Medulla oblongata (tissue), 1 donor: ENCODE measurements at regions not wholly inside any gene's neighbourhood (a gene's known extent, or its start where the extent isn't known, plus 50 kb on each side); places are given as distances from the start of the nearest gene placed in this dataset.
A peak's percentile ranks its signal among the peaks of the same experiment; 100 is the strongest.
"Not testable (repeated sequence)": the region's sequence is repeated elsewhere in the genome, so short reads cannot be mapped to it uniquely, and the experiment has no call there.

Source experiments
- DNase-seq: peaks from one replicate; pipeline ENCODE4 v3.0.0-alpha.2; 2015; ENCODE audit errors: extremely low spot score

DNA sequence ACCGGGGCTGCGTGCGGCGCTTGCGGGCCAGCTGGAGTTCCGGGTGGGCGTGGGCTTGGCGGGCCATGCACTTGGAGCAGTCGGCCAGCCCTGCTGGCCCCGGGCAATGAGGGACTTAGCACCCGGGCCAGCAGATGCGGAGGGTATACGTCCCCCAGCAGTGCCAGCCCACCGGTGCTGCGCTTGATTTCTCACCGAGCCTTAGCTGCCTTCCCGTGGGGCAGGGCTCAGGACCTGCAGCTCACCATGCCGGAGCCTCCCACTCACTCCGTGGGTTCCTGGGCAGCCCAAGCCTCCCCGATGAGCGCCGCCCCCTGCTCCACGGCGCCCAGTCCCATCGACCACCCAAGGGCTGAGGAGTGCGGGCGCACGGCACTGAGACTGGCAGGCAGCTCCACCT, 51.4 kb upstream of the INPP4B start:
- DNase-seq = not testable (repeated sequence)

DNA sequence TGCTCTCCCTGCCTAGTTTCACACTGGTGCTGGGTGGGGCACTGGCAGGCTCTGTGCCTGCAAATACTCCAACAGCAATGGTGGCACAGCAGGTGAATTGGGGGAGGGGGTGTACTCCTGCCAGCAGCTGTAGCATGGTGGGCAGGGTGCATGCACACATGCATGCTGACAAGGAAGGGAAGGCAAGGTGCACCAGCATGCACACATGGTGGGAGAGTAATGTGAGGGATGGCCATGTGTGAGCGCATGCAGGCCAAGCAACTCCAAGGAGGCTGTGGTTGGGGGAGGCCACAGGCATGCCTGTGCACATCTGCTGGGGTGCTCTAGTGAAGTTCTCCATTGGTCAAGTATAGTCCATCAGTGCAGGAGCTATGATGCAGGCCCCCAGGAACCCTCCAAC, 54.5 kb upstream of the INPP4B start:
- no peak for DNase-seq

DNA sequence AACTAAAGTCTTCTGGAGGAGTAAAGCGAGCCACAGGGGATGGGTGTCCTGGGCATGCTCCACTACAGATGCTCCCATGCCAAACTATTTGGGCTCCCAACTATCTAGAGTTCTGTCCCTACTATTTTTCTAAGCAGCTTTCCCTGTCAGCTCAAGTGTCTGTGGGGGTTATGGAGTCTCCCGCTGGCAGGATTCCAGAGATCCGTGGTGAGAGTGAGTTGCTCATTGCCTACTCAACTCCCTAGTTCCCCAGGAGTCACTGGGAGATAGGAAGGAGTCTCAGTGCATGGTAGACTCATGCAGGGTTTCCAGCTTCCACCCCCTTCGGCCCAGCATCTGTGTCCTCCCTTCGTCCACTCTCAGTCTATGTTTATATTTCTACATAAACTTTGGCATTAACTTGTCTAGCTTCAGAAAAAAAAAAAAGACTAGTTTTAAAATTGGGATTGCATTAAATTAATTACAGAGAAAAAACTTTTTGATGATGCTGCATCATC, 55.1 kb upstream of the INPP4B start:
- DNase-seq = no peak

DNA sequence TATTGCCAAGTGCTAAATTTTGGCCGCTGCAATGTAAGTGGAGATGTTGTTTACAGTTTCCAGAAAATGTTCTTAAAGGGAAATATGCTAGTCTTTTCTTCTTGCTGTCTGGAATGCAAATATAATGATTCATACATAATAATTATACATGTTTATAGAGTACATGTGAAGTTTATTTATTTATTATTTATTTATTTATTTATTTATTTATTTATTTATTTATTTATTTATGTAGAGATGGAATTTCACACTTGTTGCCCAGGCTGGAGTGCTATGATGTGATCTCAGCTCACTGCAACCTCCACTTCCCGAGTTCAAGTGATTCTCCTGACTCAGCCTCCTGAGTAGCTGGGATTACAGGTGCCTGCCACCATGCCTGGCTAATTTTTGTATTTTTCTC, 57.5 kb upstream of the INPP4B start:
- not testable (repeated sequence) for DNase-seq

DNA sequence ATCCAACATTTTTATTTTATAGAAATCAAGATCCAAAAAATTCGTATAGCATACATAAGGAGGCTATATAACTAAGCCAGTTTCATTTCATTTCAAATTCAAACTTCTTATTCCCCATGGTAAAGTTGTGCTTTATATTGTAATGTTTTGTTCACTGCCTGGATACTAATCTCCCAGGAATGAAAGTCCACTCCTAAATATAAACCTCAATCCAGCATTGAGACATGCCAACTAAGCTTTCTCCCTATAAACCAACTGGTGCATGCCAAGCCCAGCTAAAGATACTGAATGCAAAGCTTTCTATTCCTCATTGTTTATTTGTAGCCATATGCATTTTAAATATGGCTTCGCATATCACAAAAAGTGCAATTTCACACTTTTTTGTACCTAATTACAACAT, 63.8 kb upstream of the INPP4B start:
- DNase-seq = no peak

DNA sequence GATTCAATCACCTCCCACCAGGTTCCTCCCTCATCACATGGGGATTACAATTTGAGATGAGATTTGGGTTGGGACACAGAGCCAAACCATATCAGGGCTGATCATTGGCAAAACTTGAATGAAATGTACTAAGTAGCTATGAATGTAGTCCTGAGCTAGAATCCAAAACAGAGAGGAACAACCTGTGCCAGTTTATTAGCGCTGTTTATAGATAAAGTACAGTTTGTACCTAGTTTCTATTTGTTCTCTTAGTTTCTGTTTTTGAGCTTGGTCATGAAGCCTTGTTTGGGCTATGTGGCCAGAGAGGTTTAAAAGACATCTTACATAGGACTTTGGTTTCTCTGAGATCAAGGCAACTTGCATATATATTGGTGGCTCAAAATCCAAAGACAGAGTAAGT, 66.9 kb upstream of the INPP4B start:
- no peak for DNase-seq

DNA sequence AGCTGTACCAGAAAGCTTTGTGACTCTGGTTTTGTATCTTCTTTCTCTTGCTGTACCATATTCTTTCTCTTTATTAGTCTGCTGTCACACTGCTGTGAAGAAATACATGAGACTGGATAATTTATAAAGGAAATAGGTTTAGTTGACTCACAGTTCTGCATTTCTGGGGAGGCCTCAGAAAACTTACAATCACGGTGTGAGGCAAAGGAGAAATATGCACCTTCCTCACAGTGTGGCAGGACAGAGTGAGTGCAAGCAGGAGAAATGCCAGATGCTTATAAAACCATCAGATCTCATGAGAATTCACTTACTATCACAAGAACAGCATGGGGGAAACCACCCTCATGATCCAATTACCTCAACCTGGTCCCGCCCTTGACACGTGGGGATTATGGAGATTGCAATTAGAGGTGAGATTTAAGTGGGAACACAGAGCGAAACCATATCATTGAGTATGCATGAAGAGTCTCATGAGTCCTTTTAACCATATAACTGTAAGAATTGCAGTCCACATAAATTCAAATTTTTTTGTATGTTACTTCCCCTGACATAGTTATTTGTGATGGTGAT, 67.4 kb upstream of the INPP4B start:
- DNase-seq = no peak

DNA sequence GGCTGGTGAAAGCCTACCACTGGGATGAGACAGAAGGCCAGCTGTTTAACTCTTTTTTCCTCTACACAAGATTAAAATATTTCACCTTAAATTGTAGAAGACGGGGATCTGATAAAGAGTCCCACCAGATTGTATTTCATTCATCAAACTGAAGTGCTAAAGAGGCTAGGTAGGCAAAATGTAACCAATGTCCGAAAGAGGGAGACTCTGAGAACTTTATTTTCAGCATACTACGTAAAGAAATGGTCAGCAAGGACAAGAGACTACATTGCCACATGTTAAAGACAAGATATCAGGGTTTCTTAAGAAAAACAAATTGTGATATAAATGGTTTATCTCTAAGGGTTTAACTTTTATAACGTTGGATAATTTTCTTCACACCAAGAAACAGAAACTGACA, 71.6 kb upstream of the INPP4B start:
- no peak for DNase-seq

DNA sequence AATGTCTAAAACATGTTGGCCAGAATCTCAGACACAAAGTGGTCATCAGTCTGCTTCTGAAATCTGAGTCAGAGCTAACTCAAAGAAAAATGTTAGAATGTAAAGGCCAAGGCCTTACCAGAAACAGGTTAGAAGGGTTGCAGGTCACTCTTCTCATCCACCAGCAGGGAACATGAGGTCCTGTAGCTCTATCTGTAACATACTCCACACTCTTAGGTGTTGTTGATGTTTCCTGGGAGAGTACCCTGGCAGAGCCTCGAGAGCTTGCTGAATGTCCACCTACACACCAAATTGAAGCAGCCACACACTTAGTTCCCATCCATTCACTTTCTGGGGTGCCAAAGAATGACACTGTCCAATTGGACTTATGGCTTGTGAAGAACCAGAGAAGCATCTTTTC, 76.6 kb upstream of the INPP4B start:
- DNase-seq = no peak

DNA sequence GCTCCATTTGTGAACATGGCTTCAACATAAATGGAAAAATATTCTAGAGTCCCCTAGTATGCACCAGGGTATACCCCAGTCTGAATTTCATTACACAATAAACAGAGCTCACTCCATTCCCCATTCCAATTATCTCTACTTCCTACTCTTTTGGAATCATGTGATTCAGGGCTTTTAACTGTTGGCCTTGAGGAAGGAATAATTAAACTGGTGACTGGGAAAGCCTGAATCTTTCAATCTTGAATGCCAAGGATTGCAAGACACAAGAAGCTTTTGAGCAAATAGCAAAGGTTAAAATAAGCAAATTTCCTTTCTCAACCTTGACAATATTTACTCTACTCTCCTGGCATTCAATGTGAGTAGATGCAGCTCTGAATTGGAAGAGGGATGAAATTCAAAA, 77.5 kb upstream of the INPP4B start:
- DNase-seq = peak; percentile 10

DNA sequence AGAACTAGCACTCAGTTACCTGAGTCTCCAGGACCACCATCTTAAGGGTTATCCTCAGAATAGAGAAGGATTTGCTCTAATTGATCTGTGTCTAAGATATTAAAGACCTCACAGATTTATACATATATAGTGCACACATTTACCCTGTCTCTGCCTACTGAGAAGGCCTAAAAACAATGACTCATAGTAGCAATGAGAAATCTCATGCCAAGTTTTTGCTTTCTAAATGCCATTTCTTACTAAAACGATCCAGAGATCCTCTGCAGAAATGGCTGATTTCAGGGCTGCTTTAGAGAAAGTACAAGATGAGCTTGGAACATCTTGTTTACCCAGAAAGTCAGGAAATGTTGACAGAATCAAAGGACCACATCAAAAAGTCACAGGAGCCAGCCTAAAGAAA, 79.1 kb upstream of the INPP4B start:
- DNase-seq = no peak

DNA sequence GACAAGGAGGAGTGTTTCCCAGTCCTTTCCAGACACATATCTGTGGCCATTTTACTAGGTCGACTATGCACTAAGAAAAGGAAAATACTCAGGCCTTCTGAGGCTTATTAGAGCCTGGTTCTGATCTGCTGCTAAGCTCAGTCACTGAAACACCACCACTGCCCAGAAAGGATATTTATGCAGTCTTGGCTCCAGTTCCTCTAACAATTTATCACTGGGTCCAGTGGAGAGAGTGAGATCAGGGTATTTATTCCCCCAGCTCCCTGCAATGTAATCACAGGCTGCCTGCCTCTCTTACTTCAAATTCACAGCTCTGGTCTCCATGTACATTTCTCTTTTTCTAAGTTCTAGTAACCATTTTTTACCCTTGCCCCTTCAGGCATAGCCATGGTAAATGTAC, 81.6 kb upstream of the INPP4B start:
- DNase-seq = no peak

DNA sequence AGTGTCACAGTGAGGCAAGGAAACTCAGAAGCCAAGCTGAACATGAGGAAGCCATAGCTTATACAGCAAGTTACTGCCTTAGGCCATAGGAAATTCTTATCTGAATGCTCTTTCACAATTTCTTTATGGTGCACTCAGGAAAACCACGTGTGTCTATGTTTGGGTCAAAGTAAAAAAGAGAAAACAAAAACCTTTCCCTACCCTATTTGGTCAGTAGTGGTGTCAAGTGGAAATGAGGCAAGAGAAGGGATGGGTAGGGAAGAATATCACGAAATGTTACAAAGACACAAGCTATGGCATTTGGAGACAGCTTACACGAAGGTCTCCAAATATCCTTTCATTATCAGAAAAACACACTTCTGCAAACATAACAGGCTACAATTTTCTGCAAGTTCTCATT, 83.4 kb upstream of the INPP4B start:
- no peak for DNase-seq

DNA sequence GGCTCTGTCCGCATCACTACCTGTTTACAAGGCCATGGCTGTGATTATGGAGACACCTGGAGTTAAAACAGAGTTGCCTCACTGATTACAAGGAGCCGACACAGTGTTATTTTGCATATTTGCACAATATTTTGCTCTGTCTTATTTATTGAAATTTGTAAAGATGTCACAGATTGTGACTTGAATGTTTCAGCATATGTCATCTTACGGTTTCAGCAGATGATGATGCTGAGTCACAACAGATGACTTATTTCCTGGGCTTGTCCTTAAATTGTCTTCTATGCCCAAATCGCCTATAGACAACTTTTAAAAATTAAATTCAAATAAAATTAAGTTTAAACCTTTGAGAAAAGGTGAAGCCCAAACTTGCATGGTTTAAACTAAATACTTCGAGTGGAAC, 87.1 kb upstream of the INPP4B start:
- no peak for DNase-seq

DNA sequence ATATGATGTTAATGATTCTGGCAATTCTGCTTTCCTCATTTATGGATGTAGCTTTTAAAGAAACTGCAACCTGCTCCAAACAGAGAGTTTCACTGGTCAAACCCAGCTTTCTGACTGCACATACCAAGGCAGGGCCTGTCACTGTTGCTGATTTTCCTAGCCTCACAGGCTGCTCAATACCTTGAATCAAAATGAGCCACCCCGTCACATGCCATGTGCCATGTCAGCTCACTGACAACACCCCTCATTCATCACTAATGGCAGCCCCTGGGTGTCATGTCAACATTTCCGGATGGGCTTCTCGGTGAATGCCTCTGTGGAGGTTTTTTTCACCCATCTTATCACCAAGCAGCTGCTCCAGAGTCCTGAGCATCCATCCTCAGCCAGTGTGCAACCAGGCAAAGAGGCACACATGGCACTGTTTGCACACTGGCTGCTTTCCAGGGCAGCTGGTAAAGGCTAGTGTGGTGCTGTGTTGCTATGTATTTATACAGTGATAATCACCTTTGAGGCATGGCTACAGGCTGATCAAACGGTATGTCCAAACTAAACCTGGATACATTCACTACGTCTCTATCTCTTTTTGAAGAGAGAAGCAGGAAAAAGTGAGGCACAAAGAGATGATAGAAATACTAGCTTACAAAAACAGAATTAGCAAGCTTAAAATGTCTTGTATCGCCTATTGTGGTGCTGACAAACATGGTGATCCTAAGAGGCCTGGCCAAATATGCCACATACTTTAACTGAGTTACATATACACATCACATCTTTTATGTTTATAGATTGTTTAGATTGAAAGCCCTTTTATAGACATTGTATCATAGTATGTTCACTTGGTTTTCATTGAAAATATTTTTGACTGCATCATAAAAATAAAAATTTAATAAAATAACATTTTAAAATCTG, 94.6 kb upstream of the INPP4B start:
- peak; percentile 18 for DNase-seq

DNA sequence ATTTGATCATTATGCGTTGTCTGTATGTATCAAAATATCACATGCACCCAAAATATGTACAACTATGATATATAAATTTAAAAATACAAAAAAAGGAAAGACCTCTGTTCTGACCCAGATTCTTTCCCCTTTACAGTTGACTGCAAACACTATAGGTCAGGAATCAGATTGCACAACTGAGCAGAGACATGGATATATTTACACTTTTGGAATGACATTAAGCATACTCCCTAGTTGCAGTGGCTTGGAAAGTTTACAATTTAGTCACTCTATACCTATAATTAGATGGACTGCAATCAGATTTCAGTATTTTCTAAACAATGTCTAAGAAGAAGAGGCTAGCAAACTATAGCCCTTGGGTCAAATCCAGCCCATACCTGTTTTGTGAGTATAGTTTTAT, 98.5 kb upstream of the INPP4B start:
- no peak for DNase-seq

DNA sequence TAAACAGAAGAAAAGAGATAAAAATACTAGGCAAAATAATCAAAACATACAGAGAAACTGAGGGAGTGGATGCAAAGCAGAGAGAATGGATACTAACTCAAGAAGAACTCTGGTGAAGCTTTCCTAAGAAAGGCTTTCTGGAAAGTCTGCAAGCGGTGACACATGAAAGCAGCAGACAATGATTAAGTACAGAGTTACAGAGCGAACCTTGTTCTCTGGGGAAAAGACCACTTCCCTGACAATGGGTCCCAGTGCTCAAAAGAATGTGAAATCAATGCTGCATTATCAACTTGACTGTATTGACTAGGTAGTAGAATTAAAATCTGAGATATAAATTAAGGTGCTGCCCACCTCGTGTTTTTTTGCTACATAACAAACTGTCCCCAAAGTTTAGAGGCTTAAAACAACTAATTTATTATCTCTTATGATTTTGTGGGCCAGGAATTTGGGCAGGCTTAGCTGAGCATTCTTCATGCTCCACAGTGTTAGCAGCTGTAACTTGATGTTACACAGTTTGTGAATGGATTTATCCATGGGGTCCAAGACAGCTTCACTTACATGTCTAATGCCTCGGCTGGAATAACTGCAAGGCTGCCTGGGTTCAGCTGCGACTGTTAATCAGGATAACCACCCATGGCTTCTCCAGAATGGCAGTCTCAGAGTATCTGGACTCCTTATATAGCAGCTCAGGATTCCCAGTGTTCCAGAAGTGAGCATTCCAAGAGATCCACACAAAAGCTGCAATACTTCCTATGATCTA, 106.9 kb upstream of the INPP4B start:
- no peak for DNase-seq

DNA sequence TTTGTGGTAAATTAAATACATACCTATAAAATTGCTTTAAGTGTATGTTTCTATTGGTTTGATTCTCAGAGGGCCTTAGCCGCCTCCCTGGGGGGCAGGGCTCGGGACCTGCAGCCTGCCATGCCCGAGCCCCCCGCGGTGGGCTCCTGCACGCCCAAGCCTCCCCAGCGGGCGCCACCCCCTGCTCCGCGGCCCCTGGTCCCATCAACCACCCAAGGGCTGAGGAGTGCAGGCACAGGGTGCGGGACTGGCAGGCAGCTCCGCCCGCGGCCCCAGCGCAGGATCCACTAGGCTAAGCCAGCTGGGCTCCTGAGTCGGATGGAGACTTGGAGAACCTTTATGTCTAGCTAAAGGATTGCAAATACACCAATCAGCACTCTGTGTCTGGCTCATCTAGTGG, 108.3 kb upstream of the INPP4B start:
- no peak for DNase-seq

DNA sequence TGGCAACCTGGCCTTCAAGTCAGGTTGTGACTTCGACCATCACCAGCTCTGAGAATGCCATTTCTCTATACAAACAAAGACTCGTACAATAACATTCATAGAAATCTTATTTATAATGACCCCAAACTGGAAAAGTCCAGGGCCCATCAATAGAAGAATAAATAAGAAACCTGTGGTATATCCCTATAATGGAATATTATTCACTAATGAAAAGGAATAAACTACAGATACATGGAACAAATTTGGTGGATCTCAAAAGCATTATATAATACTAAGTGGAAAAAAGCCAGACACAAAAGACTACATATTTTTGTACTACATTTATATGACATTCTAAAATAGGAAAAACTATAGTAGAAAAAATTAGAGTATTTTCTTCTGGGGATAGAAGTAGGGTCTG, 109.4 kb upstream of the INPP4B start:
- DNase-seq = no peak

DNA sequence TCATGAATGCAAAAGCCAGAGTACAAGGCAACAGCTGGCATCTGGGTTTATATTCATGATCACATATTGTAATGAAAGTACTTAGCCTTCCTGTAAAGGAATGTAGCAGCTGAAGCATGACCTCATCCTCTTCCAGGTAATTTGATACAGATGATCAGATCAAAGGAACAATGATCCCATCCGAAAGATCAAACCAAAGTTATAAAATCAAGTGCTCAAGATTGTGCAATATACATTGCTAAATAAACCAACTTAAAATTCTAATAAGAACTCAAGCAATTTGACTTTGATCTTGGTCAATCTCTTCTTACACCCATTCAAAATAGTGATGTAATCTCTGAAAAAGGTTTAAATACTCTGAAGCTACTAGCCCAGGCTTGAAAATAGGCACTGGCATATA, 113.1 kb upstream of the INPP4B start:
- DNase-seq = no peak

DNA sequence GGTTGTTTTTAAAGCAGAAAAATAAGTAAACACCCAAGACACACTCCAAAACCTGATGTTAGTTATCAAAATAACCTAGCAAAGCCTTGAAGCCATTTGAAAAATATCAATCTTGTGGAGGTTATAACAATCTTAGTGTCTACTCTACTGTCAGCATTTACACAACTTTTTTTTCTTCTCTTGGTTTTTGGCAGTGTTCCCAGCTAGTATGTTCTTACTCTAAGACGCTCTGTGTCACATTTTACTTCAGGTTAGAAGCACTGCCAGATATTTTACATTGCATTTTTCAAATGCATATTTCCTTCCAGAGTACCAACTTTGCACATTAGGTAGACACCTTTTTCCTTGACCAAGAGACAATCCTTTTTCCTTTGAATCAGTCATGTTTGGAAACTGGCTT, 114.0 kb upstream of the INPP4B start:
- peak; percentile 49 for DNase-seq

DNA sequence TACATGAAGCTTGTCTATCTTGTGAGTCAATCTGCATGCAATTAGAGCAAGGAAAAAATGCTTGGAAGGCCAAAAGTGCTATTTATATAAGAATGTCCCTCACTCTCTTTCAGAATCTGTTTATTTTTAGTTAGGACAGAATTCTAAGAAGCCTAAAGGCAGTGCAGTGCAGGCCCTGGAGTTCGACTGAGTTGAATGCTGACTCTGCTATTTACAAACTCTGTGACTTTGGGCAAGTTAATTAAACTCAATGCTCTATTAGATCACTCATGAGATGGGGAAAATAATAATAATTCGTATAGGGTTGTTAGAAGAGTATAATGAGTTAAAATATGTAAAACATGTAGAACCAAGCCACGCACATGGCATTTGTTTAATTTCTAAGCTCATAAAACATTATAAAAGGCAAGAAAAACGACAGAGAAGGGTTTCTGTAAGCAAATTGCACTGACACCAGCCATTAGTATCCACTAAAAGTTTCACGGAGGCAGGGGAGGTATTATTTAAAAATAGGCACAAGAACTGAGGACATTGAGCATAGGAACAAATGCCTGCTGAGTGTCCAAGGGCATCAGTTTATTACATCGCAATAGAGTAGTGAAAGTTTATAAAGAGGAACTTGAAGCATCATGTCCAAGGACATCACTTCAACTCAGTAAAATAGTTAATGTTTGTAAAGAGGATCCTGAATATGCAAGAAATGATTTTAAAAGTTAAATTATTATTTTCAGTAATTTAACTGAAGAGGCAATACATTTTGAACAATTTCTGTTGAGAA, 115.0 kb upstream of the INPP4B start:
- DNase-seq = peak; percentile 62
